ENCODE measurements at regions not wholly inside any gene's neighbourhood (a gene's known extent, or its start where the extent isn't known, plus 50 kb on each side); places are given as distances from the start of the nearest gene placed in this dataset.

DNA sequence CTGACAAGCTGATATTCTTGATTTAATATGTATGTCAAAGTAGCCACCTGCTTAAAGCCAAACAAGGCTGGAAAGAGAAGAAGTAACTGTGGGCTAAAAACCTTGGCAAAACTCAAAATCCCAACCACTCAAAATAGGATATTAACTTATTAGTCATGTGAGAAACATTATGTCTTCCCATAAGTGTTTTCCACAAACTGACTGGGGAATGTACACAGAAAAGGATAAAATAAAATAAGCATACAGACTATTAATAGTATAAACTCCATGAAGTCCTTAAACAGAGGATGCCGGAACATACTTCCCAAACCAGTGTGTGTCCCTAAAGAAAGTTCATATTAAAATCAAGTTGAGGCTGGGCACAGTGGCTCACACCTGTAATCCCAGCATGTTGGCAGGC lies 263.7 kb upstream of the THBS1 start:
- H3K9ac ChIP-seq (ENCODE audit: low read length), result no peak overlapping the region
- H3K36me3 ChIP-seq (ENCODE audit: insufficient read depth, low read length), result no peaks in the 10 kb centered on the region
- TF ChIP-seq EZH2 (IDR thresholded peaks at IDR 0.05; ENCODE audit: borderline replicate concordance, low read length), result no peak
- TF ChIP-seq, protein P1, sequence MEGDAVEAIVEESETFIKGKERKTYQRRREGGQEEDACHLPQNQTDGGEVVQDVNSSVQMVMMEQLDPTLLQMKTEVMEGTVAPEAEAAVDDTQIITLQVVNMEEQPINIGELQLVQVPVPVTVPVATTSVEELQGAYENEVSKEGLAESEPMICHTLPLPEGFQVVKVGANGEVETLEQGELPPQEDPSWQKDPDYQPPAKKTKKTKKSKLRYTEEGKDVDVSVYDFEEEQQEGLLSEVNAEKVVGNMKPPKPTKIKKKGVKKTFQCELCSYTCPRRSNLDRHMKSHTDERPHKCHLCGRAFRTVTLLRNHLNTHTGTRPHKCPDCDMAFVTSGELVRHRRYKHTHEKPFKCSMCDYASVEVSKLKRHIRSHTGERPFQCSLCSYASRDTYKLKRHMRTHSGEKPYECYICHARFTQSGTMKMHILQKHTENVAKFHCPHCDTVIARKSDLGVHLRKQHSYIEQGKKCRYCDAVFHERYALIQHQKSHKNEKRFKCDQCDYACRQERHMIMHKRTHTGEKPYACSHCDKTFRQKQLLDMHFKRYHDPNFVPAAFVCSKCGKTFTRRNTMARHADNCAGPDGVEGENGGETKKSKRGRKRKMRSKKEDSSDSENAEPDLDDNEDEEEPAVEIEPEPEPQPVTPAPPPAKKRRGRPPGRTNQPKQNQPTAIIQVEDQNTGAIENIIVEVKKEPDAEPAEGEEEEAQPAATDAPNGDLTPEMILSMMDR (IDR thresholded peaks at IDR 0.05; ENCODE audit: low read length), result no peak
- no peak overlapping the region for H3K4me2 ChIP-seq (ENCODE audit: low read length)
- no peak overlapping the region for H3K4me3 ChIP-seq (ENCODE audit: low read depth, low read length, poor library complexity, severe bottlenecking)
- no peak overlapping the region for H2AFZ ChIP-seq (ENCODE audit: low read length)
- no peaks in the 10 kb centered on the region for H3K9me2 ChIP-seq (ENCODE audit: low read depth, low read length)
- no peaks in the 10 kb centered on the region for H3K79me2 ChIP-seq (ENCODE audit: insufficient read depth, low read length)
- H3F3A ChIP-seq (ENCODE audit: insufficient read depth, low read length), result no peaks in the 10 kb centered on the region
- no peaks in the 10 kb centered on the region for H3K9me3 ChIP-seq (ENCODE audit: low read length)
- H3K27ac ChIP-seq (ENCODE audit: low read depth, low read length, poor library complexity, severe bottlenecking), result no peak overlapping the region
- H3K4me1 ChIP-seq (ENCODE audit: insufficient read depth, low read length, severe bottlenecking), result no peaks in the 10 kb centered on the region
- no peaks in the 10 kb centered on the region for H4K20me1 ChIP-seq (ENCODE audit: insufficient read depth, low read length)
- no peaks in the 10 kb centered on the region for H3K27me3 ChIP-seq (ENCODE audit: insufficient read depth, low read length)

DNA sequence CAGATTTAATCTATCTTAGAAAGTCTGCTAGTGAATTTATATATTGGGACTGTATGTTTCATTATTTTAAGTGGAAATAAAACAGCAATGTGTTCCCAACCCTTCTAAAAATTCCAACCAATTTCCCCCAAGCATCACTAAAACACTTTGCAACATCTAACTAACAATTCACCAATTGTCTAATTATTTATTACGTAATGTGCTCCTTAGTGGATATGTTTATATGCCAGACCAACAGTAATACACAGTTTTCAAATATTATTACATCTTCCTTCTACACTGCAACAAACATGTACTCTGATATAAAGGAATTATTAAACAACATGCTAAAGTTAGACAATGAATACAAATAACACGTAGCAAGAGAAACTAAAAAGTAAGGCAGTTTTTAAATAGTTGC lies 262.6 kb upstream of the THBS1 start:
- Histone ChIP-seq H3K9me3 (ENCODE audit: low read length) (no peaks in the 10 kb centered on the region), H3K9me2 (ENCODE audit: low read depth, low read length) (no peaks in the 10 kb centered on the region), H3K9ac (ENCODE audit: low read length) (no peak overlapping the region), H2AFZ (ENCODE audit: low read length) (no peak overlapping the region), H3K27ac (ENCODE audit: low read depth, low read length, poor library complexity, severe bottlenecking) (no peak overlapping the region), H3K4me2 (ENCODE audit: low read length) (no peak overlapping the region), H3K4me1 (ENCODE audit: insufficient read depth, low read length, severe bottlenecking) (no peaks in the 10 kb centered on the region), H3F3A (ENCODE audit: insufficient read depth, low read length) (no peaks in the 10 kb centered on the region), H3K36me3 (ENCODE audit: insufficient read depth, low read length) (no peaks in the 10 kb centered on the region), H3K27me3 (ENCODE audit: insufficient read depth, low read length) (no peaks in the 10 kb centered on the region), H3K4me3 (ENCODE audit: low read depth, low read length, poor library complexity, severe bottlenecking) (no peak overlapping the region), H3K79me2 (ENCODE audit: insufficient read depth, low read length) (no peaks in the 10 kb centered on the region), H4K20me1 (ENCODE audit: insufficient read depth, low read length) (no peaks in the 10 kb centered on the region)
- no peak for TF ChIP-seq EZH2 (IDR thresholded peaks at IDR 0.05; ENCODE audit: borderline replicate concordance, low read length)
- TF ChIP-seq, protein P1 (IDR thresholded peaks at IDR 0.05; ENCODE audit: low read length), result no peak

DNA sequence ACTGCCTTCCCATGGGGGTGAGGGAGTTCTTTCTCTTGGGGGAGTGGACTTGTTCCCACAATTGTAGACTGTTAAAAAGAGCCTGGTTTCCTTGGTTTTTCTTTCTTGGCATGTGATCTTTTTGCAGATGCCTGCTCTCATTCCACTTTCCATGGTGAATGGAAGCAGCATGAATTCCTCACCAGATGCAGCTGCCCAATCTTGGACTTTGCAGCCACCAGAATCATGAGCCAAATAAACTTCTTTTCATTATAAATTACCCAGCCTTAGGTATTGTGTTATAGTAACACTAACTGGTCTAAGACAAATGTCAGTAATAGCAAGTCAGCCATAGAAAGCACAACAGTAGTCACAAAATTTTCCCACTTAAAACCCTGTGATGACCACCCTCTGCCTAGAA lies 260.5 kb upstream of the THBS1 start:
- no peak overlapping the region for H3K4me2 ChIP-seq (ENCODE audit: low read length)
- no peak overlapping the region for H3K27ac ChIP-seq (ENCODE audit: low read depth, low read length, poor library complexity, severe bottlenecking)
- H3K9me2 ChIP-seq (ENCODE audit: low read depth, low read length), result no peaks in the 10 kb centered on the region
- H4K20me1 ChIP-seq (ENCODE audit: insufficient read depth, low read length), result no peaks in the 10 kb centered on the region
- no peak for TF ChIP-seq EZH2 (IDR thresholded peaks at IDR 0.05; ENCODE audit: borderline replicate concordance, low read length)
- TF ChIP-seq, protein P1 (IDR thresholded peaks at IDR 0.05; ENCODE audit: low read length), result no peak
- no peaks in the 10 kb centered on the region for H3K4me1 ChIP-seq (ENCODE audit: insufficient read depth, low read length, severe bottlenecking)
- no peaks in the 10 kb centered on the region for H3F3A ChIP-seq (ENCODE audit: insufficient read depth, low read length)
- H2AFZ ChIP-seq (ENCODE audit: low read length), result no peak overlapping the region
- no peak overlapping the region for H3K9ac ChIP-seq (ENCODE audit: low read length)
- no peak overlapping the region for H3K4me3 ChIP-seq (ENCODE audit: low read depth, low read length, poor library complexity, severe bottlenecking)
- no peaks in the 10 kb centered on the region for H3K9me3 ChIP-seq (ENCODE audit: low read length)
- H3K36me3 ChIP-seq (ENCODE audit: insufficient read depth, low read length), result no peaks in the 10 kb centered on the region
- H3K79me2 ChIP-seq (ENCODE audit: insufficient read depth, low read length), result no peaks in the 10 kb centered on the region
- H3K27me3 ChIP-seq (ENCODE audit: insufficient read depth, low read length), result no peaks in the 10 kb centered on the region
